ENCODE measurements at regions not wholly inside any gene's neighbourhood (a gene's known extent, or its start where the extent isn't known, plus 50 kb on each side); places are given as distances from the start of the nearest gene placed in this dataset.
"Not testable (repeated sequence)": the region's sequence is repeated elsewhere in the genome, so short reads cannot be mapped to it uniquely, and the experiment has no call there.

GRCh38 chr7:65722361-65722792 lies 150.5 kb upstream of the VKORC1L1 start:
- Histone ChIP-seq H3K4me1 (ENCODE audit: insufficient read depth) (no peaks in the 10 kb centered on the region), H3K27ac (no peak overlapping the region), H3K4me3 (no peak overlapping the region), H3K27me3 (no peaks in the 10 kb centered on the region), H3K36me3 (no peaks in the 10 kb centered on the region), H3K9me3 (no peaks in the 10 kb centered on the region)
- DNase-seq, result peak; percentile 34 to 64 (median 45)
- WGBS, 3 donors, result 49 to 59% (median 58%) methylated on average over 11 of the region's 11 CpGs
- TF ChIP-seq, protein P1, sequence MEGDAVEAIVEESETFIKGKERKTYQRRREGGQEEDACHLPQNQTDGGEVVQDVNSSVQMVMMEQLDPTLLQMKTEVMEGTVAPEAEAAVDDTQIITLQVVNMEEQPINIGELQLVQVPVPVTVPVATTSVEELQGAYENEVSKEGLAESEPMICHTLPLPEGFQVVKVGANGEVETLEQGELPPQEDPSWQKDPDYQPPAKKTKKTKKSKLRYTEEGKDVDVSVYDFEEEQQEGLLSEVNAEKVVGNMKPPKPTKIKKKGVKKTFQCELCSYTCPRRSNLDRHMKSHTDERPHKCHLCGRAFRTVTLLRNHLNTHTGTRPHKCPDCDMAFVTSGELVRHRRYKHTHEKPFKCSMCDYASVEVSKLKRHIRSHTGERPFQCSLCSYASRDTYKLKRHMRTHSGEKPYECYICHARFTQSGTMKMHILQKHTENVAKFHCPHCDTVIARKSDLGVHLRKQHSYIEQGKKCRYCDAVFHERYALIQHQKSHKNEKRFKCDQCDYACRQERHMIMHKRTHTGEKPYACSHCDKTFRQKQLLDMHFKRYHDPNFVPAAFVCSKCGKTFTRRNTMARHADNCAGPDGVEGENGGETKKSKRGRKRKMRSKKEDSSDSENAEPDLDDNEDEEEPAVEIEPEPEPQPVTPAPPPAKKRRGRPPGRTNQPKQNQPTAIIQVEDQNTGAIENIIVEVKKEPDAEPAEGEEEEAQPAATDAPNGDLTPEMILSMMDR (IDR thresholded peaks at IDR 0.05), result peak; percentile 17 to 54 (median 49)
- no peak for TF ChIP-seq EP300 (IDR thresholded peaks at IDR 0.05)
- intact Hi-C loops (cut with DNase I), result no loop called here

GRCh38 chr7:65727182-65727581 lies 145.7 kb upstream of the VKORC1L1 start:
- intact Hi-C loops (cut with DNase I); H3K36me3 ChIP-seq; H3K27me3 ChIP-seq; H3K4me3 ChIP-seq; H3K27ac ChIP-seq; H3K9me3 ChIP-seq; DNase-seq; H3K4me1 ChIP-seq (ENCODE audit: insufficient read depth): not testable (repeated sequence)
- WGBS, 3 donors, result 89 to 92% (median 89%) methylated on average over 4 of the region's 4 CpGs

GRCh38 chr7:65731129-65731528 lies 141.7 kb upstream of the VKORC1L1 start:
- 66 to 74% (median 72%) methylated on average over 7 of the region's 7 CpGs for WGBS, 3 donors

DNA sequence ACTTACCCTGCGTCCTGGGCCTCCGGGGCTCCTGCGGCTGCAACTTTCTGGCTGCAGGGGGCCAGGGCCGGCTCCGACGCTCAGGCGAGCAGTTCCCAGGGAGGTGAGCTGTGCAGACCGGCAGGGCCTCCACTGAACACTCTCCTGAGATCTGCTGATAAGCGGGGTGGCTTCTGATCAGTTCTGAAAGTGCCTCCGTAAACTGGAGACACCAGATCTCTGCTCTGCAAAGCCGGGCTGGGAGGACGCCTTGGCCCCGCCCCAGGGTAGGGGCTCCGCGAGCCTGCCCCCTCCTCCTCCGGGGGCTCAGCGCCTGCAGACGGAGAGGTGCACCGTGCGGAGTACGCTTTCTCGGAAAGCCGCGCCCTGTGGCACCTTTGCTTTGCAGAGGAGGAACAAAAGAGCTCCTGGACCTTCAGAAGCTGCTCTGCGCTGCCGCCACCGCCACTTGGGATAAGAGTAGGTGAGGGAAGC lies 141.3 kb upstream of the VKORC1L1 start:
- Histone ChIP-seq H3K27me3 (no peaks in the 10 kb centered on the region), H3K36me3 (no peaks in the 10 kb centered on the region), H3K4me3 (peak overlapping the region; percentile 25), H3K9me3 (no peaks in the 10 kb centered on the region), H3K27ac (no peak overlapping the region), H3K4me1 (ENCODE audit: insufficient read depth) (no peaks in the 10 kb centered on the region)
- 22 to 34% (median 26%) methylated on average over 24 to 27 of the region's 27 CpGs for WGBS, 3 donors
- no peak for DNase-seq
- intact Hi-C loops (cut with DNase I), result no loop called here
- TF ChIP-seq POLR2A (IDR thresholded peaks at IDR 0.05) (no peak), EP300 (IDR thresholded peaks at IDR 0.05) (no peak)
- TF ChIP-seq, protein P1 (IDR thresholded peaks at IDR 0.05), result no peak

More at GRCh38 chr7:65731129-65731528, 141.7 kb upstream of the VKORC1L1 start:
- no peaks in the 10 kb centered on the region for H3K27me3 ChIP-seq
- no peak overlapping the region for H3K27ac ChIP-seq
- no peak overlapping the region for H3K4me3 ChIP-seq
- no peaks in the 10 kb centered on the region for H3K4me1 ChIP-seq (ENCODE audit: insufficient read depth)
- TF ChIP-seq POLR2A (IDR thresholded peaks at IDR 0.05), result no peak
- TF ChIP-seq, protein P1 (IDR thresholded peaks at IDR 0.05), result no peak
- no peak for TF ChIP-seq EP300 (IDR thresholded peaks at IDR 0.05)
- no peak for DNase-seq
- intact Hi-C loops (cut with DNase I), result no loop called here
- no peaks in the 10 kb centered on the region for H3K9me3 ChIP-seq
- H3K36me3 ChIP-seq, result no peaks in the 10 kb centered on the region

DNA sequence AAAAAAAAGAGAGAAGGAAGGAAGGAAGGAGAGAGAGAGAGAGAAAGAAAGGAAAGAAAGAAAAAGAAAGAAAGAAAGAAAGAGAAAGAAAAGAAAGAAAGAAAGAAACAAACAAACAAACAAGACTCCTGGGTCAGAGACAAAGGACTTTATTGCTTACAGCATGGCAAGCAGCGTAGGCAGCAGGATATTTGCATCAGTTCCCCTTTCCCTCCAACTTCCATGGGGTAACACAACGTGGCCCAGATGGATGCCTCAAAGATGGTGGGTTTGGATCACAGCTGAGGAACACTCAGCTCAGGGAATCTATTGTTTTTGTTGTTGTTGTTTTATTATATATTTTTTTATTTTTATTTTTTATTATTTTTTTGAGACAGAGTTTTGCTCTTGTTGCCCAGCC lies 128.5 kb upstream of the VKORC1L1 start:
- no peak overlapping the region for H3K4me3 ChIP-seq
- H3K4me1 ChIP-seq (ENCODE audit: insufficient read depth), result peaks cover 11% of the 10 kb centered on the region
- H3K36me3 ChIP-seq, result no peaks in the 10 kb centered on the region
- H3K9me3 ChIP-seq, result no peaks in the 10 kb centered on the region
- 88 to 100% (median 95%) methylated on average over 2 of the region's 2 CpGs for WGBS, 3 donors
- TF ChIP-seq, protein P1 (IDR thresholded peaks at IDR 0.05), result no peak
- no peak for TF ChIP-seq EP300 (IDR thresholded peaks at IDR 0.05)
- TF ChIP-seq POLR2A (IDR thresholded peaks at IDR 0.05), result no peak
- intact Hi-C loops (cut with DNase I), result loop anchor here in 1 of 4 donors (10.0 kb wide), 1 partner anchor 230 kb away; no protein-coding TSS in a partner anchor
- DNase-seq, result no peak
- H3K27me3 ChIP-seq, result no peaks in the 10 kb centered on the region
- H3K27ac ChIP-seq, result no peak overlapping the region
